Activated naive CD4-positive, alpha-beta T cell treated with anti-CD3 and anti-CD28 coated beads for 36 hours (primary cell): ENCODE measurements at regions not wholly inside any gene's neighbourhood (a gene's known extent, or its start where the extent isn't known, plus 50 kb on each side); places are given as distances from the start of the nearest gene placed in this dataset.
"Not testable (repeated sequence)": the region's sequence is repeated elsewhere in the genome, so short reads cannot be mapped to it uniquely, and the experiment has no call there.

ENCODE experiments used
- CTCF ChIA-PET: fragments of 350-600 bp; sonication (Branson Sonifier 250); formaldehyde crosslinking; loops from one replicate; lab custom pipeline; 2021; ENCODE audit warnings: antibody characterized with exemption; lab: Charles Lee
- DNase-seq: peaks from one replicate; pipeline ENCODE4 v3.0.0-alpha.2; 2020
- H3K27ac Mint-ChIP-seq: one replicate; pipeline ENCODE4 v1.8.0; 2021; ENCODE audit warnings: mild to moderate bottlenecking, mixed read lengths
- H3K27me3 Mint-ChIP-seq: one replicate; pipeline ENCODE4 v1.8.0; 2021; ENCODE audit warnings: low read depth, mixed read lengths
- H3K36me3 Mint-ChIP-seq: one replicate; pipeline ENCODE4 v1.8.0; 2021; ENCODE audit warnings: low read depth, mixed read lengths
- H3K4me1 Mint-ChIP-seq: one replicate; pipeline ENCODE4 v1.8.0; 2021; ENCODE audit warnings: low read depth, mixed read lengths
- H3K4me3 Mint-ChIP-seq: one replicate; pipeline ENCODE4 v1.8.0; 2021; ENCODE audit warnings: mild to moderate bottlenecking, moderate library complexity, mixed read lengths
- H3K9me3 Mint-ChIP-seq: one replicate; pipeline ENCODE4 v1.8.0; 2021; ENCODE audit warnings: mixed read lengths
- intact Hi-C: fragments of 100-400 bp; cut with micrococcal nuclease; formaldehyde crosslinking; loops from one replicate; pipeline ENCODE4 v1.15.1; 2023

DNA sequence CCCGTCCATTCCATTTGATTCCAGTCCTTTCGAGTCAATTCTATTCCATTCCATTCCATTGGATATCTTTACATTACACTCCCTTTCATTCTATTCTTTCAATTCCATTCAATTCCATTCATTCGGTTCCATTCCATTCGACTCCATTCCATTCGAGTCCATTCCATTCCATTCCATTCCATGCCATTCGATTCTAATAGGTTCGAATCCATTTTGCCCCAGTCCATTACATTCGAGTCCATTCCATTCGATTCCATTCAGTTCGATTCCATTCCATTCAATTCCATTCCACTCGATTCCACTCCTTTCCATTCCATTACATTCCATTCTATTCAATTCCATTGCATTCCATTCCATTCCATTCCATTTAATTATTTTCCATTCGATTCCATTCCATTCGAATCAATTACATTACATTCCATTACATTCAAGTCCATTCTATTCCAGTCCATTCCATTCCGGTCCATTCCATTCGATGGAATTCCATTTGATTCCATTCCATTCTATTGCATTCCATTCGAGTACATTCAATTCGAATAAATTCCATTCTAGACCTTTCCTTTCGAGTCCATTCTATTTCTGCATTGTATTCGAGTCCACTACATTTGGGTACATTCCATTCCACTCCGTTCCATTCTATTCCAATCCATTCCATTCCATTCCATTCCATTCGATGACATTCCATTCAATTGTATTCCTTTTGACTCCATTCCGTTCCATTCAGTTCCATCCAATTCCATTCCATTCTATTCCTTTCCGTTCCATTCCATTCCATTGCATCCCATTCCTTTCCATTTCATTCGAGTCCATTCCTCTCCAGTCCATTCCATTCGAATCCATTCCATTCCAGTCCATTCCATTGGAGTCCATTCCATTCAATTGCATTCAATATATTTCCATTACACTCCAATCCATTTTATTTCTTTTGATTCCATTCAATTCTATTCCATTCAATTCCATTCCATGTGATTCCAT, 2604.8 kb upstream of the TPTE start:
- H3K36me3 Mint-ChIP-seq: peaks cover 14% of the 10 kb centered on the region
- no peaks in the 10 kb centered on the region for H3K4me1 Mint-ChIP-seq
- H3K27ac Mint-ChIP-seq: no peak overlapping the region
- no peak overlapping the region for H3K4me3 Mint-ChIP-seq
- intact Hi-C loops: no loop called here
- CTCF ChIA-PET: no interaction called here
- no peaks in the 10 kb centered on the region for H3K27me3 Mint-ChIP-seq
- no peak for DNase-seq
- H3K9me3 Mint-ChIP-seq: no peaks in the 10 kb centered on the region

DNA sequence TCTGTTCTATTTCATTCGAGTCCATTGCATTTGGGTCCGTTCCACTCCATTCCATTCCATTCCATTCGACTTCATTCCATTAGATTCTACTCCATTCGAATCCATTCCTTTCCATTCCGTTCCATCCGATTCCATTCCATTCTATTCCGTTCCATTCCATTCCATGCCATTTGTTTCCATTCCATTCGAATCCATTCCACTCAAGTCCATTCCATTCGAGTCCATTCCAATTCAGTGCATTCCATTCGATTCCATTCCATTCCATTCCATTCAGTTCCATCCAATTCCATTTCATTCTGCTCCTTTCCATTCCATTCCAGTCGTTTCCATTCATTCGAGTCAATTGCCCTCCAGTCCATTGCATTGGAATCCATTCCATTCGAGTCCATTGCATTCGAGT, 2603.7 kb upstream of the TPTE start:
- DNase-seq: no peak
- intact Hi-C loops: no loop called here
- Mint-ChIP-seq H3K4me1 (no peaks in the 10 kb centered on the region), H3K27ac (no peak overlapping the region), H3K36me3 (peaks cover 14% of the 10 kb centered on the region), H3K27me3 (no peaks in the 10 kb centered on the region), H3K9me3 (no peaks in the 10 kb centered on the region), H3K4me3 (no peak overlapping the region)
- CTCF ChIA-PET: no interaction called here

GRCh38 chr21:7925918-7926582, 2595.3 kb upstream of the TPTE start:
- H3K4me3 Mint-ChIP-seq, H3K9me3 Mint-ChIP-seq, DNase-seq, intact Hi-C loops, CTCF ChIA-PET, H3K4me1 Mint-ChIP-seq, H3K27me3 Mint-ChIP-seq, H3K27ac Mint-ChIP-seq: not testable (repeated sequence)
- peaks cover 49% of the 10 kb centered on the region for H3K36me3 Mint-ChIP-seq

DNA sequence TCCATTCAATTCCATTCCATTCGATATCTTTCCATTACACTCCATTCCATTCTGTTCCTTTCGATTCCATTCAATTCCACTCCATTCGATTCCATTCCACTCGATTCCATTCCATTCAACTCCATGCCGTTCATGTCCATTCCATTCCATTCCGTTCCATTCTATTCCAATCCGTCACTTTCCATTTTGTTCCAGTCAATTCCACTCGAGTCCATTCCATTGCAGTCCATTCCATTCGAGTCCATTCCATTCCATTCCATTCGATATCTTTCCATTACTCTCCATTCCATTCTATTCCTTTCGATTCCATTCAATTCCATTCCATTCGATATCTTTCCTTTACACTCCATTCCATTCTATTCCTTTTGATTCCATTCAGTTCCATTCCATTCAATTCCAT, 2592.9 kb upstream of the TPTE start:
- Mint-ChIP-seq H3K36me3 (peaks cover 72% of the 10 kb centered on the region), H3K9me3 (peaks cover 33% of the 10 kb centered on the region)
- H3K4me3 Mint-ChIP-seq, DNase-seq, CTCF ChIA-PET, H3K27me3 Mint-ChIP-seq, intact Hi-C loops, H3K4me1 Mint-ChIP-seq, H3K27ac Mint-ChIP-seq: not testable (repeated sequence)

GRCh38 chr21:7929586-7929985, 2591.8 kb upstream of the TPTE start:
- intact Hi-C loops, H3K27me3 Mint-ChIP-seq, DNase-seq, CTCF ChIA-PET, H3K27ac Mint-ChIP-seq, H3K4me1 Mint-ChIP-seq, H3K4me3 Mint-ChIP-seq: not testable (repeated sequence)
- Mint-ChIP-seq H3K9me3 (peaks cover 43% of the 10 kb centered on the region), H3K36me3 (peaks cover 83% of the 10 kb centered on the region)

- CTCF ChIA-PET, H3K27me3 Mint-ChIP-seq, H3K4me1 Mint-ChIP-seq, DNase-seq, intact Hi-C loops, H3K4me3 Mint-ChIP-seq, H3K27ac Mint-ChIP-seq: not testable (repeated sequence)
- Mint-ChIP-seq H3K36me3 (peaks cover 92% of the 10 kb centered on the region), H3K9me3 (peaks cover 52% of the 10 kb centered on the region)
Measured at GRCh38 chr21:7930445-7930844, 2590.9 kb upstream of the TPTE start.

- peaks cover 68% of the 10 kb centered on the region for H3K9me3 Mint-ChIP-seq
- H3K4me1 Mint-ChIP-seq, H3K27me3 Mint-ChIP-seq, DNase-seq, intact Hi-C loops, CTCF ChIA-PET, H3K27ac Mint-ChIP-seq, H3K4me3 Mint-ChIP-seq: not testable (repeated sequence)
- H3K36me3 Mint-ChIP-seq: peaks cover 95% of the 10 kb centered on the region
Measured at GRCh38 chr21:7932113-7932512, 2589.3 kb upstream of the TPTE start.

DNA sequence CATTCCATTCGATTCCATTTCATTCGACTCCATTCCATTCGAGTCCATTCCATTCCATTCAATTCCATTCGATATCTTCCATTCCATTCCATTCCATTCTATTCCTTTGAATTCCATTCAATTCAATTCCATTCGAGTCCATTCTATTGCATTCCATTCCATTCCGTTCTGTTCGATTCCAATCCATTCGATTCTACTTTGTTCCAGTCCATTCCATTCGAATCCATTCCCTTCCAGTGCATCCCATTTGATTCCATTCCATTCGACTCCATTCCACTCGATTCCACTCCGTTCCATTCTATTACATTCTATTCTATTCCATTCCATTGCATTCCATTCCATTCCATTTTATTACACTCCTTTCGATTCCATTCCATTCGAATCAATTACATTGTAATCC, 2588.5 kb upstream of the TPTE start:
- H3K27ac Mint-ChIP-seq, H3K4me1 Mint-ChIP-seq, intact Hi-C loops, H3K27me3 Mint-ChIP-seq, DNase-seq, CTCF ChIA-PET, H3K4me3 Mint-ChIP-seq: not testable (repeated sequence)
- Mint-ChIP-seq H3K36me3 (peaks cover 95% of the 10 kb centered on the region), H3K9me3 (peaks cover 76% of the 10 kb centered on the region)

GRCh38 chr21:7933923-7934322, 2587.5 kb upstream of the TPTE start:
- Mint-ChIP-seq H3K36me3 (peaks cover 95% of the 10 kb centered on the region), H3K9me3 (peaks cover 87% of the 10 kb centered on the region), H3K4me3 (no peak overlapping the region), H3K27ac (no peak overlapping the region), H3K4me1 (no peaks in the 10 kb centered on the region), H3K27me3 (no peaks in the 10 kb centered on the region)
- intact Hi-C loops: no loop called here
- DNase-seq: no peak
- CTCF ChIA-PET: no interaction called here

DNA sequence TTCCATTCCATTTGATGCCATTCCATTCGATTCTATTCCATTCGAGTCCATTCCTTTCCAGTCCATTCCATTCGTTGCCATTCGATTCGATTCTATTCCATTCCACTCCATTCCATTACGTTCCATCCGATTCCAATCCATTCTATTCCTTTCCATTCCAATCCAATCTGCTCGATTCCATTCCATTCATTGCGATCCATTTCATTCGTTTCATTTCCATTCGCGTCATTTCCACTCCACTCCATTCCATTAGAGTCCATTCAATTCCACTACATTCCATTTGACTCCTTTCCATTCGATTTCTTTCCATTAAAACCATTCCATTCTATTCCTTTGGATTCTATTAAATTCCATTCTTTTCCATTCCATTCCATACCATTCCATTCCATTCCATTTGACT, 2584.1 kb upstream of the TPTE start:
- DNase-seq, intact Hi-C loops, H3K27me3 Mint-ChIP-seq, H3K4me1 Mint-ChIP-seq, H3K27ac Mint-ChIP-seq, CTCF ChIA-PET, H3K4me3 Mint-ChIP-seq: not testable (repeated sequence)
- Mint-ChIP-seq H3K36me3 (peaks cover 97% of the 10 kb centered on the region), H3K9me3 (peaks cover 100% of the 10 kb centered on the region)

- H3K27ac Mint-ChIP-seq, intact Hi-C loops, H3K4me3 Mint-ChIP-seq, H3K27me3 Mint-ChIP-seq, CTCF ChIA-PET, H3K4me1 Mint-ChIP-seq, DNase-seq: not testable (repeated sequence)
- H3K36me3 Mint-ChIP-seq: peaks cover 97% of the 10 kb centered on the region
- peaks cover 100% of the 10 kb centered on the region for H3K9me3 Mint-ChIP-seq
Measured at GRCh38 chr21:7938223-7938622, 2583.2 kb upstream of the TPTE start.

DNA sequence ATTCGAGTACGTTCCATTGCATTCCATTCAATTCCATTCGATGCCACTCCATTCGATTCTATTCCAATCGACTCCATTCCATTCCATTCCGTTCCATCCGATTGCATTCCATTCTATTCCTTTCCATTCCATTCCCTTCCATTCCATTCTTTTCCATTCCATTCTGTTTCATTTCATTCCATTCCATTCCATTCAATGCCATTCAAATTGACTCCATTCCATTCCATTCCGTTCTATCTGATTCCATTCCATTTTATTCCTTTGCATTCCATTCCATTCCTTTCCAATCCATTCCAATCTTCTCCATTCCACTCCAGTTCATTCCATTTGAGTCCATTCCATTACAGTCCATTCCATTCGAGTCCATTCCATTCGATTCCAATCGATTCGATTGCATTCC, 2580.0 kb upstream of the TPTE start:
- H3K27ac Mint-ChIP-seq, H3K4me3 Mint-ChIP-seq, DNase-seq, H3K4me1 Mint-ChIP-seq, intact Hi-C loops, CTCF ChIA-PET, H3K27me3 Mint-ChIP-seq: not testable (repeated sequence)
- Mint-ChIP-seq H3K9me3 (peaks cover 100% of the 10 kb centered on the region), H3K36me3 (peaks cover 96% of the 10 kb centered on the region)

DNA sequence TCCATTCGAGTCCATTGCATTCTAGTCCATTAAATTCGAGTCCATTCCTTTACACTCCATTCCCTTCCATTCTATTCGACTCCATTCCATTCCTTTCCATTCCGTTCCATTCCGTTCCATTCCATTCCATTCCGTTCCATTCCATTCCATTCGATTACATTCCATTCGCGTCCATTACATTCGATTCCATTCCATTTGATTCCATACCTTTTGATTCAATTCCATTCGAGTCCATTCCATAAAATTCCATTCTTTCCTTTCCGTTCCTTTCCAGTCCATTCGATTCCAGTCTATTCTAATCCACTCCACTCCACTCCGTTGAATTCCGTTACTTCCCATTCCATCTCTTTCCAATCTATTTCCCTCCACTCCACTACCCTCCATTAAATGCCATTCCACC, 2579.2 kb upstream of the TPTE start:
- Mint-ChIP-seq H3K36me3 (peaks cover 97% of the 10 kb centered on the region), H3K9me3 (peaks cover 100% of the 10 kb centered on the region)
- intact Hi-C loops, H3K4me1 Mint-ChIP-seq, H3K27me3 Mint-ChIP-seq, H3K4me3 Mint-ChIP-seq, DNase-seq, H3K27ac Mint-ChIP-seq, CTCF ChIA-PET: not testable (repeated sequence)
